Large intestine (tissue), 3 donors: ENCODE measurements at regions not wholly inside any gene's neighbourhood (a gene's known extent, or its start where the extent isn't known, plus 50 kb on each side); places are given as distances from the start of the nearest gene placed in this dataset.

ENCODE experiments used
- DNase-seq, 2 donors: peaks; one replicate each; pipeline versions ENCODE4 v3.0.0 to v3.0.0-alpha.2; 2013
- H3K27ac ChIP-seq: one replicate; pipeline ENCODE4 v1.5.1; 2013; ENCODE audit warnings: low read length
- H3K27me3 ChIP-seq: 2 replicates; pipeline ENCODE4 v1.6.1; 2013; ENCODE audit warnings: low read length; ENCODE audit not compliant: control insufficient read depth, insufficient read depth
- H3K36me3 ChIP-seq: 2 replicates; pipeline ENCODE4 v1.6.1; 2013; ENCODE audit warnings: low read length; ENCODE audit not compliant: control insufficient read depth, insufficient read depth
- H3K4me1 ChIP-seq: one replicate; pipeline ENCODE4 v1.6.1; 2013; ENCODE audit warnings: low read length; ENCODE audit not compliant: control insufficient read depth, insufficient read depth
- H3K4me3 ChIP-seq: one replicate; pipeline ENCODE4 v1.5.1; 2013; ENCODE audit warnings: low read length
- H3K9me3 ChIP-seq: one replicate; pipeline ENCODE4 v1.6.1; 2013; ENCODE audit warnings: mild to moderate bottlenecking, low read depth, low read length, moderate library complexity; ENCODE audit not compliant: control insufficient read depth
- WGBS: methylation state at CpG from one replicate; pipeline ENCODE4 v1.1.5; 2013; ENCODE audit warnings: low lambda C conversion rate; ENCODE audit not compliant: insufficient coverage; 5-methylcytosine and 5-hydroxymethylcytosine counted together

DNA sequence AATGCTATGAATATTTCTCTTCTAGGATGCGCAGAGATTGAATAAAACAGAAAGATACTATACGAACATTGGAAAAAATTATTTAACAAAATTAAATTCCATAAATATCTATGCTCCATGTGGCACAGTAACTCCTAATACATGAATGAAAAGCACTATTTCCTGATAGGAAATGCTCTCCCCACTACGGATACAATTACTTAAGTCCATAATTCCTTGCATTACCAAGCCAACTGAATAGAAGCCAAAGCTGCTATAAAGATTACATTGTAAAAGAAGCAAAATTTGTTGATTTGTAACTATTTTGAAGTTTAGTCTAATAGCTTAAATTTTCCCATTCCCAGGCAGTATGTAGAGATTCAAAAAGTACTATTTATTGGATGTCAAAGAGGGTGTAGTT lies 61.8 kb upstream of the SNX2 start:
- WGBS, result 100% methylated on average over 1 of the region's 3 CpGs
- no peaks in the 10 kb centered on the region for H3K27me3 ChIP-seq
- H3K4me1 ChIP-seq, result no peaks in the 10 kb centered on the region
- no peak overlapping the region for H3K4me3 ChIP-seq
- H3K9me3 ChIP-seq, result no peaks in the 10 kb centered on the region
- no peak overlapping the region for H3K27ac ChIP-seq
- no peaks in the 10 kb centered on the region for H3K36me3 ChIP-seq
- DNase-seq, result no peak

GRCh38 chr5:122715095-122715494 lies 59.8 kb upstream of the SNX2 start:
- Histone ChIP-seq H3K4me1 (no peaks in the 10 kb centered on the region), H3K36me3 (no peaks in the 10 kb centered on the region), H3K4me3 (no peak overlapping the region), H3K27ac (no peak overlapping the region), H3K9me3 (no peaks in the 10 kb centered on the region), H3K27me3 (no peaks in the 10 kb centered on the region)
- no CpG with 5 or more reads among the region's 1 CpG for WGBS
- no peak for DNase-seq

GRCh38 chr5:122718611-122719010 lies 56.3 kb upstream of the SNX2 start:
- Histone ChIP-seq H3K27ac (no peak overlapping the region), H3K9me3 (no peaks in the 10 kb centered on the region), H3K4me3 (no peak overlapping the region)

DNA sequence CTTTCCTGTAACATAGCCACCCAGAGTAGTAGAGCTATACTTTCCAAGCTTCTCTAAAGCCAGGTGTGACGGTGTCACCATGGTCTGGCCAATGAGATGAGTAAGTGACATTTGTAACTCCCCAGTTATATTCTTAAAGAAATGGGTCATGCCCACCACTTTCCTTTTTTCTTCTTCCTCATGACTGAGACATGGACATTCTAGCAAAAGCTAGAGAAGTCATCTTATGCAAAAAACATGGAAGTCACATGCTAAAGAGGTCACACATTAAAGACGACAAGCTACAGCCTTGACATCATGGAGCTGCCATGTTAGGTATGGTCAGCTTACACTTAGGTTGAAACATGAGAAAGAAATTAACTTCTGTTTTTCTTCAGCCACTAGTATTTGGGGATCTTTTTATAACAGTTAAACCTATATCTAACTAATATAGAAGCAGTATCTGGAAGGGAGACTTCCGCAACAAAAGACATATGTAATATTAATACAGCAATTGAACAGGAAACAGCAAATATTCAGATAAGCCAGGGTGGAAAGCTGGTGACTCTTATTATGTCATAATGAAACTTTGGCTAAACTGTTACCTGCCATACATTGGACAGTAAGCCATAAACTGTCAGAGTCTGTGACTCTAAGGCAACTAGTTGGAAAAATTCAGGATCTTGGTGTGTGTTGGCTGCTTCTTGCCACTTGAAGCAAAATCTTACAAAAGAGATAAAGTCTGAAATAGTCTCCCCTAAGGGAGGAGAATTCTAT lies 54.7 kb upstream of the SNX2 start:
- Histone ChIP-seq H3K4me3 (no peak overlapping the region), H3K9me3 (no peaks in the 10 kb centered on the region), H3K36me3 (no peaks in the 10 kb centered on the region), H3K27me3 (no peaks in the 10 kb centered on the region), H3K4me1 (peaks cover 15% of the 10 kb centered on the region), H3K27ac (no peak overlapping the region)
- no peak for DNase-seq
- WGBS, result no CpG with 5 or more reads among the region's 3 CpGs

More at GRCh38 chr5:122718611-122719010, 56.3 kb upstream of the SNX2 start:
- Histone ChIP-seq H3K27me3 (no peaks in the 10 kb centered on the region), H3K36me3 (no peaks in the 10 kb centered on the region), H3K4me1 (peaks cover 14% of the 10 kb centered on the region)
- no peak for DNase-seq

DNA sequence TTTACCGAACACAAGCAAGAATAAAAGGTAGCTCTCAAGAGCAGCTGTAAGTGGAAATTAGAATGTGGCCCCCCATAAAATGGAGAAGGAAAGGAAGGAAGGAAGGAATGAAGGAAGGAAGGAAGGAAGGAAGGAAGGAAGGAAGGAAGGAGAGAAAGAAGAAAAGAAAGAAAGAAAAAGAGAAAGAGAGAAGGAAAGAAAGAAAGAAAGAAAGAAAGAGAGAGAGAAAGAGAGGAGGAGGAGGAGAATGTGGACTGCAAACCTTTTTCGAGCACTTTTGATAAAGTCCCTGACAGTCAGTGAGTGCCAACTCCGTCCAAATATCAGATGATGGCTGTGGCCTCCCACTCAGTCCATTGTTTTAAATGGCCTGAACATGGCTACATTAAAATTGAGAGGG lies 53.8 kb upstream of the SNX2 start:
- Histone ChIP-seq H3K27me3 (no peaks in the 10 kb centered on the region), H3K9me3 (no peaks in the 10 kb centered on the region), H3K36me3 (no peaks in the 10 kb centered on the region), H3K27ac (no peak overlapping the region), H3K4me3 (no peak overlapping the region), H3K4me1 (peaks cover 15% of the 10 kb centered on the region)
- no peak for DNase-seq
- no CpG with 5 or more reads among the region's 3 CpGs for WGBS

- H3K36me3 ChIP-seq, result no peaks in the 10 kb centered on the region
- no peaks in the 10 kb centered on the region for H3K27me3 ChIP-seq
- H3K4me1 ChIP-seq, result peaks cover 15% of the 10 kb centered on the region
- no peak overlapping the region for H3K4me3 ChIP-seq
- no peaks in the 10 kb centered on the region for H3K9me3 ChIP-seq
- 40% methylated on average over 1 of the region's 2 CpGs for WGBS
- peak overlapping the region; percentile 68 for H3K27ac ChIP-seq
- DNase-seq, result peak; percentile 61 to 86
These were observed 52.5 kb upstream of the SNX2 start for GRCh38 chr5:122722341-122722740.

GRCh38 chr5:122723606-122724352 lies 51.1 kb upstream of the SNX2 start:
- Histone ChIP-seq H3K4me1 (peaks cover 15% of the 10 kb centered on the region), H3K36me3 (no peaks in the 10 kb centered on the region), H3K9me3 (no peaks in the 10 kb centered on the region), H3K27ac (no peak overlapping the region), H3K4me3 (no peak overlapping the region), H3K27me3 (no peaks in the 10 kb centered on the region)
- peak in 1 of 2 donors; percentile 20 for DNase-seq
- no CpG with 5 or more reads among the region's 4 CpGs for WGBS
